Ammon's horn (tissue), 1 donor: ENCODE measurements at regions not wholly inside any gene's neighbourhood (a gene's known extent, or its start where the extent isn't known, plus 50 kb on each side); places are given as distances from the start of the nearest gene placed in this dataset.
A peak's percentile ranks its signal among the peaks of the same experiment; 100 is the strongest.

Source experiments
- DNase-seq: peaks from one replicate; pipeline ENCODE4 v3.0.0-alpha.2; 2016; ENCODE audit warnings: low spot score

GRCh38 chr20:4513720-4514119 lies 172.5 kb upstream of the PRNP start:
- DNase-seq = no peak

- no peak for DNase-seq
Observed at GRCh38 chr20:4512891-4513550, 173.2 kb upstream of the PRNP start.

- DNase-seq = no peak
Observed at GRCh38 chr20:4511776-4512175, 174.5 kb upstream of the PRNP start.

- no peak for DNase-seq
Observed at GRCh38 chr20:4509825-4510522, 176.3 kb upstream of the PRNP start.

- no peak for DNase-seq
Observed at GRCh38 chr20:4508773-4509172, 177.5 kb upstream of the PRNP start.

GRCh38 chr20:4507288-4507719 lies 179.0 kb upstream of the PRNP start:
- no peak for DNase-seq

GRCh38 chr20:4504814-4505213 lies 181.4 kb upstream of the PRNP start:
- no peak for DNase-seq

- DNase-seq = no peak
Observed at GRCh38 chr20:4502756-4503155, 183.5 kb upstream of the PRNP start.

- no peak for DNase-seq
Observed at GRCh38 chr20:4493386-4493785, 192.9 kb upstream of the PRNP start.

GRCh38 chr20:4491643-4492042 lies 194.6 kb upstream of the PRNP start:
- no peak for DNase-seq

GRCh38 chr20:4490606-4491280 lies 195.5 kb upstream of the PRNP start:
- peak; percentile 61 for DNase-seq

GRCh38 chr20:4490045-4490444 lies 196.2 kb upstream of the PRNP start:
- DNase-seq = peak; percentile 48

- DNase-seq = no peak
Observed at GRCh38 chr20:4488407-4489339, 197.6 kb upstream of the PRNP start.

- DNase-seq = no peak
Observed at GRCh38 chr20:4484379-4484997, 201.8 kb upstream of the PRNP start.

- no peak for DNase-seq
Observed at GRCh38 chr20:4483961-4484360, 202.3 kb upstream of the PRNP start.

GRCh38 chr20:4483486-4483885 lies 202.8 kb upstream of the PRNP start:
- no peak for DNase-seq

- no peak for DNase-seq
Observed at GRCh38 chr20:4480104-4480503, 206.2 kb upstream of the PRNP start.

GRCh38 chr20:4476903-4477500 lies 209.3 kb upstream of the PRNP start:
- DNase-seq = peak; percentile 35

- DNase-seq = no peak
Observed at GRCh38 chr20:4472906-4473305, 213.3 kb upstream of the PRNP start.

- no peak for DNase-seq
Observed at GRCh38 chr20:4471221-4471620, 215.0 kb upstream of the PRNP start.

GRCh38 chr20:4470375-4470774 lies 215.9 kb upstream of the PRNP start:
- no peak for DNase-seq
